PC-3 (cell line): ENCODE measurements at regions not wholly inside any gene's neighbourhood (a gene's known extent, or its start where the extent isn't known, plus 50 kb on each side); places are given as distances from the start of the nearest gene placed in this dataset.

Source experiments
- EZH2 ChIP-seq: fragments of 300-600 bp; sonication (generic); IDR thresholded peaks from one replicate; pipeline ENCODE4 v1.6.1; 2017; ENCODE audit warnings: antibody characterized with exemption, mild to moderate bottlenecking, low read length; ENCODE audit not compliant: unreplicated experiment
- EZH2phosphoT487 ChIP-seq: fragments of 300-600 bp; sonication (generic); IDR thresholded peaks from 2 replicates; pipeline ENCODE4 v1.6.1; 2018; ENCODE audit warnings: mild to moderate bottlenecking, antibody characterized with exemption, low read length, borderline replicate concordance
- TF ChIP-seq, protein P1 (sequence below): fragments of 300-600 bp; sonication (generic); conservative IDR thresholded peaks from 2 replicates; pipeline ENCODE4 v1.5.1; 2017; ENCODE audit warnings: antibody characterized with exemption, low read depth, mild to moderate bottlenecking, low read length

DNA sequence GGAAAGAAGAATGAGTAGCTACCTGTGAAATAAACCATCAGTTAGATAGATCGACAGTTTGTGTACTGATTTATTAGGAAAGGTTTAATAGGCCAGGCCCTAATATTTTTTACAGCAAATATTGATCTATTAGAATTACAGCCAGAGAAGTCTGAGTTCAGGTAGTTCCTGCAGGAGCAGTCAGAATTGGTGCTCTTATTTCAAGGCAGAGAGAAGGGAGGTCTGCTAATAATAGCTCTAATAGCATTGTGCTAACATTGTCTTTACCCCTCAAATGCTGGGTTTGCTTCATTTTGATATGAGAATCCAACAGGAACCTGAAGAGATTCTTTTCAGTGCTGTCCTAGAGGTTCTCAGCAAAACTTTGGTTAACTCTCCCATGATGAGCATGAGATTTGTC, 343.8 kb upstream of the NAV3 start:
- TF ChIP-seq, protein P1, sequence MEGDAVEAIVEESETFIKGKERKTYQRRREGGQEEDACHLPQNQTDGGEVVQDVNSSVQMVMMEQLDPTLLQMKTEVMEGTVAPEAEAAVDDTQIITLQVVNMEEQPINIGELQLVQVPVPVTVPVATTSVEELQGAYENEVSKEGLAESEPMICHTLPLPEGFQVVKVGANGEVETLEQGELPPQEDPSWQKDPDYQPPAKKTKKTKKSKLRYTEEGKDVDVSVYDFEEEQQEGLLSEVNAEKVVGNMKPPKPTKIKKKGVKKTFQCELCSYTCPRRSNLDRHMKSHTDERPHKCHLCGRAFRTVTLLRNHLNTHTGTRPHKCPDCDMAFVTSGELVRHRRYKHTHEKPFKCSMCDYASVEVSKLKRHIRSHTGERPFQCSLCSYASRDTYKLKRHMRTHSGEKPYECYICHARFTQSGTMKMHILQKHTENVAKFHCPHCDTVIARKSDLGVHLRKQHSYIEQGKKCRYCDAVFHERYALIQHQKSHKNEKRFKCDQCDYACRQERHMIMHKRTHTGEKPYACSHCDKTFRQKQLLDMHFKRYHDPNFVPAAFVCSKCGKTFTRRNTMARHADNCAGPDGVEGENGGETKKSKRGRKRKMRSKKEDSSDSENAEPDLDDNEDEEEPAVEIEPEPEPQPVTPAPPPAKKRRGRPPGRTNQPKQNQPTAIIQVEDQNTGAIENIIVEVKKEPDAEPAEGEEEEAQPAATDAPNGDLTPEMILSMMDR, result no peak
- no peak for TF ChIP-seq EZH2
- no peak for TF ChIP-seq EZH2phosphoT487
